OCI-LY3 (cell line): ENCODE measurements at regions not wholly inside any gene's neighbourhood (a gene's known extent, or its start where the extent isn't known, plus 50 kb on each side); places are given as distances from the start of the nearest gene placed in this dataset.

Experiments
- CTCF ChIP-seq: fragments of 200-600, 300-600 bp; sonication (generic); IDR thresholded peaks from 2 replicates; pipeline ENCODE4 v1.5.1; 2014; ENCODE audit warnings: antibody characterized with exemption, low read length, low read depth
- EZH2phosphoT487 ChIP-seq: fragments of 200-600 bp; shearing (Covaris generic); IDR thresholded peaks from 2 replicates; pipeline ENCODE4 v1.6.1; 2018; ENCODE audit warnings: antibody characterized with exemption, mixed run types, low read depth

- TF ChIP-seq CTCF (no peak), EZH2phosphoT487 (no peak)
These were observed 394.4 kb upstream of the STXBP6 start for GRCh38 chr14:25444381-25444780.
